ENCODE measurements at regions not wholly inside any gene's neighbourhood (a gene's known extent, or its start where the extent isn't known, plus 50 kb on each side); places are given as distances from the start of the nearest gene placed in this dataset.
"Not testable (repeated sequence)": the region's sequence is repeated elsewhere in the genome, so short reads cannot be mapped to it uniquely, and the experiment has no call there.

DNA sequence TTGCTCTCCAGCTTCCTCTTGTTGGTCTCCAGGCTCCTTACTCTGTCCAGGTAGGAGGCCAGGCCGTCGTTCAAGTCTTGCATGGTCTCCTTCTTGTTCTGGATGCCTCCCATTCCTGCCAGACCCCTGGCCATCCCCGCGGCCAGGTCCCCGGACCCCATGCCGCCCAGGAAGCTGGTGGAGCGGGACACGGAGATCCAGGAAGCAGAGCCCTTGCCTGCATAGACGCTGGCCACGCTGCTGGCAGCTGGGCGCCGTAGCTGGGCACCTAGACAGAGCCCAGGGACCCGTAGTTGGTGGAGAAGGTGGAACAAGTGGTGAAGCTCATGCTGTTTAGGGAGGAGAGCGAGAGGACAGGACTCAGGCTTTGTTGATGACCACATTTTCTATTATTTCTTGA is 1584.0 kb upstream of the ACO1 start:
- intact Hi-C loops (cut with DNase I), result no loop called here
- ATAC-seq (ENCODE audit: poor library complexity) (no peak), DNase-seq (no peak)

DNA sequence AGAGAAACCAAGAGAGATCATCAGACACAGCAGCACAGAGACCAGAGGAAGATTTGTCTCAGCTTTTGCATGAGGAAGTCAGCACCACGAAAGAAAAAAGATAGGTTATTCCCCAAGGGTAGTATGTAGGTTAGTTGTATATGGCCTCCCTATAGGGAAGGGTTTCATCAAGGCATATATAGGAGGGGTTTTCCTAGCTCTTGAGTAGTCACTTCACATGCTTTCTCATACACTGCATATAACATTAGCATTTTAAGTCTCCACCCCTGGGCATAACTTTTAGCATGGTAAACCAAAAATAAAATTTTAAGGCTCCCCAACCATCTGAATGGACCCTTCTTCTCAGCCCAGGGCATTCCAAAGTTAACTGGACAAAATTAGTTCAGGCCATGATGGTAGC is 1571.6 kb upstream of the ACO1 start:
- intact Hi-C loops (cut with DNase I), result no loop called here
- no peak for DNase-seq
- no peak for ATAC-seq (ENCODE audit: poor library complexity)

DNA sequence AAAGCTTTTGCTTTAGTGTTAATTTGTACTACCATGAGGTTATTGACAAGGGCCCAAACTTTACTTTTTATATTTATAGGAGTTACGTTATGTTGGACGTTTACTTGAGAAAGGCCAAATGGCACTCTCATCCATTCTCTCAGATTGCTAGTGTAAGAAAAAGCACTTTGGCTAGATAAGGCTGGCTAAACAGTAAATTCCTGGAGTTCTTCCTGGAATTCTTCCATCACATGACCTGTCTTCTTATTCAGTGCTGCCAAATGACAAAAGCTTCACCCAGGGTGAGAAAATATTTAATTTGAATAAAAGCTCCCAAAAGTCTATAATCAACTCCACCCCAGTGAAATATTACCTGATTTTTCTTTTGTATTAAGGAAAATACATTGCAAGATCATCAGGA is 1568.9 kb upstream of the ACO1 start:
- intact Hi-C loops (cut with DNase I), result no loop called here

GRCh38 chr9:30845136-30845535 is 1539.3 kb upstream of the ACO1 start:
- DNase-seq, result no peak
- intact Hi-C loops (cut with DNase I), result no loop called here
- no peak for ATAC-seq (ENCODE audit: poor library complexity)

More for the DNA sequence above, 1568.9 kb upstream of the ACO1 start:
- no peak for DNase-seq
- no peak for ATAC-seq (ENCODE audit: poor library complexity)

GRCh38 chr9:30846651-30847050 is 1537.8 kb upstream of the ACO1 start:
- intact Hi-C loops (cut with DNase I), result no loop called here
- DNase-seq, result no peak
- ATAC-seq (ENCODE audit: poor library complexity), result no peak

DNA sequence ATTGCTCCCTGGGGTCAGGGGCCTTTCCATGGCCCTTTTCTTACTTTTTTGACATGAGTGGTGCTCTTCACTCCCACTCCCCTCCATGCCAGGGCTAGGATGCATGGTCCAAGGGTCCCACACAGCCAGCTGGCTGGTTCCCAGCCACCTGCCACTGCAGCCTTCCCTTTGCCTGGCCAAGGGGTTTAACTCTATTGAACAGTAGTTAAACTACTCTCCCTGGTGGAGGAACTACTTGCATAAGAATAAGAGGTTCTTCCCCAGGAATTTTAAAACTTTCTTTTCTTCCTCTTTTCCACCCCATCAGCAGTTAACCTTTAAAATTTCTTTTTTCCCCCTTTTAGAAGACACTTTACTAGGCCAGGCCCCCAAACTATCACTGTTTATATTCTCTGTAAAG is 1532.8 kb upstream of the ACO1 start:
- intact Hi-C loops (cut with DNase I), result no loop called here
- DNase-seq (no peak), ATAC-seq (ENCODE audit: poor library complexity) (no peak)

DNA sequence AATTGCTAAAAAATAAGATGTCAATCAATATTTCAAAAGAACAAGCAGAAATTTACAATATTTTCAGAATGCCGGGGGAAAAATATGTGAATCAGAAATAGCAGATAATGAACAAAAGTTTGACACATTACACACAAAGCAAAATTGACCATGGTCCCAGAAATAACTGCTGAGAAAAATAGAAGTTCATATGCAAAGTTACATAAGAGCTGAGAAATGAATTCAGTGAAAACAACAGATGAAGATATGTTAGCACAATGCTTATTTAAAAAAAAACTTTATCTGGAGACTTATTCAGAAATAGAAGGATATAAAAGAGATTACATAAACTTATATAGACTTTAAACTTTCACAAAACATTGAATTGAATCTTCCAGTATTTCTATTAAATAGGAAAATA is 1483.7 kb upstream of the ACO1 start:
- intact Hi-C loops (cut with DNase I), result no loop called here
- ATAC-seq (ENCODE audit: poor library complexity), result no peak

GRCh38 chr9:30913331-30913730 is 1471.1 kb upstream of the ACO1 start:
- ATAC-seq (ENCODE audit: poor library complexity) (no peak), DNase-seq (no peak)
- intact Hi-C loops (cut with DNase I), result no loop called here

More for the DNA sequence above, 1483.7 kb upstream of the ACO1 start:
- no peak for DNase-seq

- ATAC-seq (ENCODE audit: poor library complexity) (no peak), DNase-seq (no peak)
- intact Hi-C loops (cut with DNase I), result no loop called here
Measured at GRCh38 chr9:30915451-30915850, 1469.0 kb upstream of the ACO1 start.

- ATAC-seq (ENCODE audit: poor library complexity), result no peak
- intact Hi-C loops (cut with DNase I), result no loop called here
- no peak for DNase-seq
Measured at GRCh38 chr9:30925126-30925525, 1459.3 kb upstream of the ACO1 start.

- intact Hi-C loops (cut with DNase I), result no loop called here
- ATAC-seq (ENCODE audit: poor library complexity), result no peak
- DNase-seq, result no peak
Measured at GRCh38 chr9:30925635-30926034, 1458.8 kb upstream of the ACO1 start.

DNA sequence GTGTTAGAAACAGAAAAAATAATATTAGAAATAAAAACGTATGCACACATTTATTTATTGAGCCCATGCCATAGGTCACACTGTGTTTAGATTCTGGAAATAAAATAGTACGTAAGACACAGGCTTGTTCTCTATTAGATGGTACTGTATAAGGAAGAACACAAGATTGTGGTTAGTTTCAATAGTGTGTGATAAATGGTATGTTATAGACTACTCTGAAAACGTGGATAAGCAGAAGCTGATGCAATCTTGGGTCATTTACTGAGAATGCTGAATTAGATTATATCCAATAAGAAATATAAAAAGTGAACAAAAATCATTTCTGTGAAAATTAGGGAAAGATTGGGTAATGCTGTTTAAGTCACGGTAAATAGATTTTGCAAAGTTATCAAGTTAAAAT is 1456.4 kb upstream of the ACO1 start:
- no peak for ATAC-seq (ENCODE audit: poor library complexity)
- DNase-seq, result no peak
- intact Hi-C loops (cut with DNase I), result no loop called here

- intact Hi-C loops (cut with DNase I), result no loop called here
- ATAC-seq (ENCODE audit: poor library complexity), result no peak
- no peak for DNase-seq
Measured at GRCh38 chr9:30932226-30932625, 1452.2 kb upstream of the ACO1 start.

GRCh38 chr9:30935730-30936129 is 1448.7 kb upstream of the ACO1 start:
- intact Hi-C loops (cut with DNase I), result no loop called here
- DNase-seq, result no peak
- no peak for ATAC-seq (ENCODE audit: poor library complexity)

- ATAC-seq (ENCODE audit: poor library complexity) (no peak), DNase-seq (no peak)
- intact Hi-C loops (cut with DNase I), result no loop called here
Measured at GRCh38 chr9:30937106-30937505, 1447.3 kb upstream of the ACO1 start.

DNA sequence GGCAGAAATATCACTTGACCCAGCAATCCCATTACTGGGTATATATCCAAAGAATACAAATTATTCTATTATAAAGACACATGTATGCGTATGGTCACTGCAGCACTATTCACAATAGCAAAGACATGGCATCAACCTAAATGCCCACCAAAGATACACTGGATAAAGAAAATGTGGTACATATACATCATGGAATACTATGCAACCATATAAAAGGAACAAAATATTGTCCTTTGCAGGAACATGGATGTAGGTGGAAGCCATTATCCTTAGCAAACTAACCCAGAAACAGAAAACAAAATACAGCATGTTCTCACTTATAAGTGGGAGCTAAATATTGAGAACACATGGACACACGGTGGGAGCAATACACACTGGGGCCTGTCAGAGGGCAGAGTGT is 1441.6 kb upstream of the ACO1 start:
- DNase-seq; ATAC-seq (ENCODE audit: poor library complexity); intact Hi-C loops (cut with DNase I): not testable (repeated sequence)

DNA sequence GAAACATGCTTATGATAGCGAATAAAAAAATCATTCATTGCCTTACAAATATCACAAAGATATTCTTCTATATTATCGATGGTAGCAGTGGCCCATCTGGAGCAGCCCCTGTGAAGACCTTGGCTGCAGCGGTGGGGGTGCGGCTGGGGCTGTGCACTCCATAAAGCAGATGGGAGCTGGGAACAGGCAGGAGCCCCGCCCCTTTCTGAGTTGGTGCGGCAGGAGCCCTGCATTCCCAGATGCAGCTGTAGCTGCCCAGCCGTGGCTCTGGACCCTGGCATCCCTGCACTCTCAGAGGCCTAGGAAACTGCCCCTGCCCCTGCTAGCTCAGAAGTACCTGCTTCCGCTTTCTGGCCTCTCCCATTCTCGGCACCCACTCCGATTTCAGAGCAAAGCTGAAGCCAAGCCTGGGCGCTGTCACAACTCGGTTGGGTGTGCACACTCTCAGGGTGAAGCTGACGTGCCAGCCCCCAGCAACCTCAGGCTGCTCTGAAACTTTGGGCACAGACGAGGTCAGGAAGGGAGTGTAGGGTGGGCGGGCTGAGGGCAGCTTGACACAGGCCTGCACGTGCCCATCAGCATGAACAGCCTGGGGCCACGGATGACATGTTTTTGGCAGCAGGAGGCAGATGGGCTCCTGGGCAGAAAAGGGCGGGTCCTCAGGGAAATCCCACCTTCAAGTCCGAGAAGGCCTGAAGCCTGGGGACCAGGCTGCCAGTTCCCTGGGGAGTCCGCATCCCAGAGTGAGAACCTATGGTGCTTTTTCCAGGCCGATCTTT is 1440.8 kb upstream of the ACO1 start:
- ATAC-seq (ENCODE audit: poor library complexity) (no peak), DNase-seq (no peak)
- intact Hi-C loops (cut with DNase I), result no loop called here

DNA sequence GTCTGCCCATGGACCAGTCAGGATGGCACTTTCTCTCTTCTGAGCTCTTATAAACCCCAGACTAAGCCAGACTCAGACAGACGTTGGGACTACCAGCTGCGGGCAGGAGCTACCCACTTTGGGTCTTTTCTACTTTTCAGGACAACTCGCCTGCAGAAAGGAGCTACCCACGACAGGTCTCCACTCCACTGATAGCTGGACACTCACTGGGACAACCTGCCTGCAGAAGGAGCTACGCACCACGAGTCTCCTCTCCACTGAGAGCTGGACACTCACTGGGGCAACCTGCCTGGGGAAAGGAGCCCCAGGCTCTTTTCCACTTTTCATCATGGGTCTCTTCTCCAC is 1440.2 kb upstream of the ACO1 start:
- ATAC-seq (ENCODE audit: poor library complexity), result no peak
- intact Hi-C loops (cut with DNase I), result no loop called here

GRCh38 chr9:30944741-30945280 is 1439.6 kb upstream of the ACO1 start:
- intact Hi-C loops (cut with DNase I), result no loop called here
- DNase-seq, result no peak
- ATAC-seq (ENCODE audit: poor library complexity), result no peak

More for the DNA sequence above, 1440.2 kb upstream of the ACO1 start:
- DNase-seq, result no peak

- ATAC-seq (ENCODE audit: poor library complexity) (no peak), DNase-seq (no peak)
- intact Hi-C loops (cut with DNase I), result no loop called here
Measured at GRCh38 chr9:30964332-30964731, 1420.1 kb upstream of the ACO1 start.

GRCh38 chr9:30967476-30967875 is 1417.0 kb upstream of the ACO1 start:
- intact Hi-C loops (cut with DNase I), result no loop called here
- no peak for ATAC-seq (ENCODE audit: poor library complexity)
- DNase-seq, result no peak

Data from Right ventricle myocardium superior (tissue), 1 donor.